Liver (tissue), 8 donors: ENCODE measurements at regions not wholly inside any gene's neighbourhood (a gene's known extent, or its start where the extent isn't known, plus 50 kb on each side); places are given as distances from the start of the nearest gene placed in this dataset.

Source experiments
- DNase-seq: peaks from one replicate; pipeline ENCODE4 v3.0.0-alpha.2; 2017; ENCODE audit warnings: low spot score
- H3K27ac ChIP-seq, 2 donors: one replicate each; pipeline ENCODE4 v1.7.0; 2013; ENCODE audit warnings: inconsistent platforms in 2 of 2, low read length in 2 of 2, control low read depth in 1 of 2, low read depth in 1 of 2, mild to moderate bottlenecking in 1 of 2
- H3K27me3 ChIP-seq, 4 donors: one replicate each; pipeline versions ENCODE4 v1.6.1 to v1.7.0; 2013; ENCODE audit warnings: low read length in 3 of 4, inconsistent platforms in 1 of 4, mild to moderate bottlenecking in 1 of 4, moderate library complexity in 1 of 4; ENCODE audit not compliant: control insufficient read depth in 4 of 4, insufficient read depth in 4 of 4
- H3K36me3 ChIP-seq, 4 donors: one replicate each; pipeline versions ENCODE4 v1.6.1 to v1.7.0; 2013; ENCODE audit warnings: low read length in 3 of 4, mild to moderate bottlenecking in 3 of 4, low read depth in 1 of 4, moderate library complexity in 1 of 4; ENCODE audit not compliant: control insufficient read depth in 4 of 4, insufficient read depth in 3 of 4
- H3K4me1 ChIP-seq, 4 donors: one replicate each; pipeline versions ENCODE4 v1.6.1 to v1.7.0; 2013; ENCODE audit warnings: low read length in 3 of 4, mild to moderate bottlenecking in 3 of 4, moderate library complexity in 1 of 4; ENCODE audit not compliant: control insufficient read depth in 4 of 4, insufficient read depth in 4 of 4
- H3K4me3 ChIP-seq, 3 donors: one replicate each; pipeline versions ENCODE4 v1.6.1 to v1.7.0; 2013; ENCODE audit warnings: low read length in 3 of 3, control low read depth in 1 of 3, low read depth in 1 of 3, mild to moderate bottlenecking in 1 of 3
- H3K9ac ChIP-seq, 2 donors: one replicate each; pipeline ENCODE4 v1.7.0; 2013; ENCODE audit warnings: low read length in 2 of 2, mild to moderate bottlenecking in 2 of 2, moderate library complexity in 2 of 2, control low read depth in 1 of 2, low read depth in 1 of 2
- H3K9me3 ChIP-seq, 4 donors: one replicate each; pipeline versions ENCODE4 v1.6.1 to v1.7.0; 2013; ENCODE audit warnings: low read length in 3 of 4; ENCODE audit not compliant: control insufficient read depth in 4 of 4
- ATF3 ChIP-seq: IDR thresholded peaks from 2 replicates; pipeline ENCODE4 v1.6.1; 2016; ENCODE audit warnings: antibody characterized with exemption
- CTCF ChIP-seq: fragments of 150-350 bp; IDR thresholded peaks from 2 replicates; pipeline ENCODE4 v1.5.1; 2017; ENCODE audit warnings: improper control_type of control experiment, low read depth, low read length; ENCODE audit not compliant: missing input control
- EGR1 ChIP-seq, 2 donors: IDR thresholded peaks; 2 replicates each; pipeline ENCODE4 v1.6.1; 2016 to 2018; ENCODE audit warnings: antibody characterized with exemption in 2 of 2, low read depth in 2 of 2
- FOXA1 ChIP-seq: IDR thresholded peaks from 2 replicates; pipeline ENCODE4 v1.6.1; 2016; ENCODE audit warnings: antibody characterized with exemption
- FOXA2 ChIP-seq: IDR thresholded peaks from 2 replicates; pipeline ENCODE4 v1.6.1; 2016; ENCODE audit warnings: antibody characterized with exemption
- GABPA ChIP-seq, 2 donors: IDR thresholded peaks in 1 of 2; conservative IDR thresholded peaks in 1 of 2; 2 replicates each; pipeline ENCODE4 v1.6.1; 2016; ENCODE audit warnings: antibody characterized with exemption in 2 of 2, mild to moderate bottlenecking in 1 of 2, moderate library complexity in 1 of 2
- HNF4A ChIP-seq, 2 donors: conservative IDR thresholded peaks; 2 replicates each; pipeline ENCODE4 v1.6.1; 2016; ENCODE audit warnings: antibody characterized with exemption in 2 of 2, mild to moderate bottlenecking in 2 of 2
- HNF4G ChIP-seq: IDR thresholded peaks from 2 replicates; pipeline ENCODE4 v1.6.1; 2016; ENCODE audit warnings: antibody characterized with exemption
- JUND ChIP-seq, 2 donors: IDR thresholded peaks; 2 replicates each; pipeline ENCODE4 v1.6.1; 2016; ENCODE audit warnings: antibody characterized with exemption in 2 of 2
- MAX ChIP-seq: IDR thresholded peaks from 2 replicates; pipeline ENCODE4 v1.6.1; 2016; ENCODE audit warnings: antibody characterized with exemption
- NR2F2 ChIP-seq: IDR thresholded peaks from 2 replicates; pipeline ENCODE4 v1.6.1; 2016; ENCODE audit warnings: antibody characterized with exemption
- RAD21 ChIP-seq, 2 donors: IDR thresholded peaks; 2 replicates each; pipeline ENCODE4 v1.6.1; 2016; ENCODE audit warnings: antibody characterized with exemption in 2 of 2, mild to moderate bottlenecking in 2 of 2
- RXRA ChIP-seq, 2 donors: IDR thresholded peaks; 2 replicates each; pipeline ENCODE4 v1.6.1; 2017 to 2018; ENCODE audit warnings: antibody characterized with exemption in 2 of 2, mild to moderate bottlenecking in 1 of 2
- SP1 ChIP-seq: IDR thresholded peaks from 2 replicates; pipeline ENCODE4 v1.6.1; 2018; ENCODE audit warnings: antibody characterized with exemption, mild to moderate bottlenecking
- TAF1 ChIP-seq: conservative IDR thresholded peaks from 2 replicates; pipeline ENCODE4 v1.6.1; 2016; ENCODE audit warnings: antibody characterized with exemption, mild to moderate bottlenecking
- YY1 ChIP-seq: IDR thresholded peaks from 2 replicates; pipeline ENCODE4 v1.6.1; 2016; ENCODE audit warnings: antibody characterized with exemption, mild to moderate bottlenecking
- ZBTB33 ChIP-seq: IDR thresholded peaks from 2 replicates; pipeline ENCODE4 v1.6.1; 2016; ENCODE audit warnings: antibody characterized with exemption
- WGBS: extraction: QIAGEN DNeasy Blood & Tissue Kit; methylation state at CpG from one replicate; pipeline ENCODE4 v1.1.7; 2013; 5-methylcytosine and 5-hydroxymethylcytosine counted together
- donor health status: healthy.
- donor health status: healthy.
- donor health status: healthy.
- donor health status: healthy.
- donor health status: healthy.

DNA sequence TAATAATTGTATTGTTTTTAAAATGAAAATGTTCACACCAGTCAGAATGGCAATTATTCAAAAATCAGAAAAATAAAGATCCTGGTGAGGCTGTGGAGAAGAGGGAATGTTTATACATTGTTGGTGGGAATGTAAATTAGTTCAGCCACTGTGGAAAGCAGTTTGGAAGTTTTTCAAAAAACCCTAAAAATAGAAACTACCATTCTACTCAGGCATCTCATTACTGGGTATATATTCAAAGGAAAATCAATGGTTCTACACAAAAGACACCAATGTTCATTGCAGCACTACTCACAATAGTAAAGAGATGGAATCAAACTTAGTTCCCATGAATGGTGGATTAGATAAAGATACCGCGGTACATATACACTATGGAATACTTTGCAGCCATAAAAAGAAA lies 461.5 kb upstream of the ADGRB3 start:
- no peak for DNase-seq

GRCh38 chr6:68169922-68170321 lies 465.2 kb upstream of the ADGRB3 start:
- DNase-seq: no peak
- Histone ChIP-seq H3K9me3 (no peaks in the 10 kb centered on the region), H3K27ac (no peak overlapping the region), H3K4me1 (no peaks in the 10 kb centered on the region), H3K36me3 (no peaks in the 10 kb centered on the region), H3K9ac (no peak overlapping the region), H3K4me3 (no peak overlapping the region), H3K27me3 (no peaks in the 10 kb centered on the region)
- 55% methylated on average over 1 of the region's 1 CpG for WGBS
- TF ChIP-seq JUND (IDR thresholded peaks at IDR 0.05): no peak
- TF ChIP-seq RAD21 (IDR thresholded peaks at IDR 0.05): no peak
- no peak for TF ChIP-seq RXRA (IDR thresholded peaks at IDR 0.05)
- TF ChIP-seq EGR1 (IDR thresholded peaks at IDR 0.05; ENCODE audit: low read depth in 2 of 2): no peak
- no peak for TF ChIP-seq HNF4G
- no peak for TF ChIP-seq FOXA2
- no peak for TF ChIP-seq YY1
- no peak for TF ChIP-seq HNF4A (conservative IDR thresholded peaks at IDR 0.05)
- TF ChIP-seq ZBTB33: no peak
- TF ChIP-seq TAF1: no peak
- TF ChIP-seq NR2F2: no peak
- TF ChIP-seq SP1: no peak
- no peak for TF ChIP-seq FOXA1
- TF ChIP-seq MAX: no peak

More for the DNA sequence above, 461.5 kb upstream of the ADGRB3 start:
- H3K36me3 ChIP-seq: no peaks in the 10 kb centered on the region
- TF ChIP-seq RXRA (IDR thresholded peaks at IDR 0.05) (no peak), NR2F2 (no peak), SP1 (no peak), YY1 (no peak), JUND (IDR thresholded peaks at IDR 0.05) (no peak), FOXA1 (no peak), HNF4A (conservative IDR thresholded peaks at IDR 0.05) (no peak), RAD21 (IDR thresholded peaks at IDR 0.05) (no peak), TAF1 (no peak), HNF4G (no peak), GABPA (IDR thresholded peaks at IDR 0.05 in 1 of 2, conservative IDR thresholded peaks at IDR 0.05 in 1 of 2) (no peak)
- H3K9me3 ChIP-seq: no peaks in the 10 kb centered on the region
- H3K4me3 ChIP-seq: no peak overlapping the region
- H3K27ac ChIP-seq: no peak overlapping the region
- H3K27me3 ChIP-seq: no peaks in the 10 kb centered on the region
- no peaks in the 10 kb centered on the region for H3K4me1 ChIP-seq
- WGBS: 86% methylated on average over 2 of the region's 2 CpGs
- no peak overlapping the region for H3K9ac ChIP-seq

DNA sequence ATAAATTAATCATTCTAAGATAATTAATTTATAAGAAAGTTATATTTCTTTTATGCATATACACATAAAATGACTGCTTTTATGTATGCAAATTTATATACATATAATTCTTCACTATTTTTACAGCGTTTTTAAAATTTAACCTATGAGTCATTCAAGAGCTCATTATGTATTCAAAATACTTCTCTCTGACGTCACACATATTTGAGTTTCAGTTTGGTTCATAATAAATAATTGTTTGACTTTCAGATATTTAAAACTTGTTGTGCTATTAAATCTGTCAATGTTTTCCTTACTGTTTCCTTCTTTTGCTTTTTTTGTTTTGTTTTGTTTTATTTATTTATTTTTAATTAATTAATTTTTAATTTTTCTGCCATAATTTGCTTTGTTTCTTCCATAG lies 467.5 kb upstream of the ADGRB3 start:
- Histone ChIP-seq H3K9me3 (no peaks in the 10 kb centered on the region), H3K4me3 (no peak overlapping the region), H3K9ac (no peak overlapping the region), H3K4me1 (no peaks in the 10 kb centered on the region), H3K36me3 (no peaks in the 10 kb centered on the region), H3K27ac (no peak overlapping the region), H3K27me3 (no peaks in the 10 kb centered on the region)
- no peak for DNase-seq
- WGBS: 44% methylated on average over 2 of the region's 2 CpGs
- TF ChIP-seq TAF1 (no peak), MAX (no peak), ATF3 (no peak), GABPA (IDR thresholded peaks at IDR 0.05 in 1 of 2, conservative IDR thresholded peaks at IDR 0.05 in 1 of 2) (no peak), RAD21 (IDR thresholded peaks at IDR 0.05) (no peak), RXRA (IDR thresholded peaks at IDR 0.05) (no peak), FOXA1 (no peak), EGR1 (IDR thresholded peaks at IDR 0.05; ENCODE audit: low read depth in 2 of 2) (no peak), CTCF (no peak), ZBTB33 (no peak)
